ENCODE measurements at regions not wholly inside any gene's neighbourhood (a gene's known extent, or its start where the extent isn't known, plus 50 kb on each side); places are given as distances from the start of the nearest gene placed in this dataset.

DNA sequence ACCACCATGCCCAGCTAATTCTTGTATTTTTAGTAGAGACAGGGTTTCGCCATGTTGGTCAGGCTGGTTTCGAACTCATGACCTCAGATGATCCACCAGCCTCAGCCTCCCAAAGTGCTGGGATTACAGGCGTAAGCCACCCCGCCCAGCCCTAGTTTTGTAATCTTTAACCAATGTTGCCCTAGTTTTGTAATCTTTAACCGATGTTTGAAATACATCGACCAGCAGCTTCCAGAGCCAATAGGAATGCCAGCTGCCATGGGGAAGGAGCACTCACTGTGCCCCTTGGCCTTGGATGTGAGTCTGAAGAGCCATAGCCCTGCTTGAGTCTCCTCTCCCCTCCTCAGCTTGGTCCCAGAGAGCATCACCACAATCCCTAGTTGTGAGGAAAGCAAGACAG lies 209.3 kb upstream of the RGS6 start:
- TF ChIP-seq EP300 (conservative IDR thresholded peaks at IDR 0.05; ENCODE audit: poor library complexity, severe bottlenecking) (no peak), CTCF (IDR thresholded peaks at IDR 0.05; ENCODE audit: poor library complexity, severe bottlenecking) (no peak), POLR2AphosphoS5 (IDR thresholded peaks at IDR 0.05) (no peak), RAD21 (conservative IDR thresholded peaks at IDR 0.05) (no peak), EZH2 (IDR thresholded peaks at IDR 0.05; ENCODE audit: borderline replicate concordance, insufficient read depth, low read length, poor library complexity, severe bottlenecking) (no peak), TAF1 (IDR thresholded peaks at IDR 0.05; ENCODE audit: low read depth) (no peak)
- TF ChIP-seq, protein P1, sequence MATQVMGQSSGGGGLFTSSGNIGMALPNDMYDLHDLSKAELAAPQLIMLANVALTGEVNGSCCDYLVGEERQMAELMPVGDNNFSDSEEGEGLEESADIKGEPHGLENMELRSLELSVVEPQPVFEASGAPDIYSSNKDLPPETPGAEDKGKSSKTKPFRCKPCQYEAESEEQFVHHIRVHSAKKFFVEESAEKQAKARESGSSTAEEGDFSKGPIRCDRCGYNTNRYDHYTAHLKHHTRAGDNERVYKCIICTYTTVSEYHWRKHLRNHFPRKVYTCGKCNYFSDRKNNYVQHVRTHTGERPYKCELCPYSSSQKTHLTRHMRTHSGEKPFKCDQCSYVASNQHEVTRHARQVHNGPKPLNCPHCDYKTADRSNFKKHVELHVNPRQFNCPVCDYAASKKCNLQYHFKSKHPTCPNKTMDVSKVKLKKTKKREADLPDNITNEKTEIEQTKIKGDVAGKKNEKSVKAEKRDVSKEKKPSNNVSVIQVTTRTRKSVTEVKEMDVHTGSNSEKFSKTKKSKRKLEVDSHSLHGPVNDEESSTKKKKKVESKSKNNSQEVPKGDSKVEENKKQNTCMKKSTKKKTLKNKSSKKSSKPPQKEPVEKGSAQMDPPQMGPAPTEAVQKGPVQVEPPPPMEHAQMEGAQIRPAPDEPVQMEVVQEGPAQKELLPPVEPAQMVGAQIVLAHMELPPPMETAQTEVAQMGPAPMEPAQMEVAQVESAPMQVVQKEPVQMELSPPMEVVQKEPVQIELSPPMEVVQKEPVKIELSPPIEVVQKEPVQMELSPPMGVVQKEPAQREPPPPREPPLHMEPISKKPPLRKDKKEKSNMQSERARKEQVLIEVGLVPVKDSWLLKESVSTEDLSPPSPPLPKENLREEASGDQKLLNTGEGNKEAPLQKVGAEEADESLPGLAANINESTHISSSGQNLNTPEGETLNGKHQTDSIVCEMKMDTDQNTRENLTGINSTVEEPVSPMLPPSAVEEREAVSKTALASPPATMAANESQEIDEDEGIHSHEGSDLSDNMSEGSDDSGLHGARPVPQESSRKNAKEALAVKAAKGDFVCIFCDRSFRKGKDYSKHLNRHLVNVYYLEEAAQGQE (IDR thresholded peaks at IDR 0.05; ENCODE audit: borderline replicate concordance), result no peak
